ENCODE measurements at regions not wholly inside any gene's neighbourhood (a gene's known extent, or its start where the extent isn't known, plus 50 kb on each side); places are given as distances from the start of the nearest gene placed in this dataset.

GRCh38 chr1:87644579-87645190 is 316.0 kb downstream of the LMO4 start:
- TF ChIP-seq CTCF (IDR thresholded peaks at IDR 0.05), result no peak
- TF ChIP-seq ZFX (IDR thresholded peaks at IDR 0.05; ENCODE audit: borderline replicate concordance), result no peak
